ENCODE measurements at regions not wholly inside any gene's neighbourhood (a gene's known extent, or its start where the extent isn't known, plus 50 kb on each side); places are given as distances from the start of the nearest gene placed in this dataset.

GRCh38 chr17:70274255-70274654 lies 104.9 kb downstream of the KCNJ2 start:
- Histone ChIP-seq H3K36me3 (no peaks in the 10 kb centered on the region), H3K4me1 (ENCODE audit: insufficient read depth) (no peaks in the 10 kb centered on the region), H3K27ac (no peak overlapping the region), H3K4me3 (no peak overlapping the region), H3K9me3 (no peaks in the 10 kb centered on the region), H3K27me3 (no peaks in the 10 kb centered on the region)
- DNase-seq, result no peak
- TF ChIP-seq CTCF (IDR thresholded peaks at IDR 0.05) (no peak), POLR2A (IDR thresholded peaks at IDR 0.05) (no peak), EP300 (IDR thresholded peaks at IDR 0.05) (no peak)
- intact Hi-C loops (cut with DNase I), result no loop called here
- WGBS, 3 donors, result 77 to 84% (median 81%) methylated on average over 2 of the region's 2 CpGs

- no peaks in the 10 kb centered on the region for H3K36me3 ChIP-seq
- TF ChIP-seq EP300 (IDR thresholded peaks at IDR 0.05), result no peak
- no peak for TF ChIP-seq CTCF (IDR thresholded peaks at IDR 0.05)
- no peak for TF ChIP-seq POLR2A (IDR thresholded peaks at IDR 0.05)
- no peaks in the 10 kb centered on the region for H3K9me3 ChIP-seq
- intact Hi-C loops (cut with DNase I), result no loop called here
- DNase-seq, result no peak
- WGBS, 3 donors, result 44 to 53% (median 47%) methylated on average over 2 of the region's 2 CpGs
- H3K27ac ChIP-seq, result no peak overlapping the region
- no peak overlapping the region for H3K4me3 ChIP-seq
- no peaks in the 10 kb centered on the region for H3K27me3 ChIP-seq
- no peaks in the 10 kb centered on the region for H3K4me1 ChIP-seq (ENCODE audit: insufficient read depth)
Measured at GRCh38 chr17:70276906-70277305, 107.6 kb downstream of the KCNJ2 start.

- no peaks in the 10 kb centered on the region for H3K27me3 ChIP-seq
- no peaks in the 10 kb centered on the region for H3K36me3 ChIP-seq
- TF ChIP-seq POLR2A (IDR thresholded peaks at IDR 0.05) (no peak), CTCF (IDR thresholded peaks at IDR 0.05) (no peak), EP300 (IDR thresholded peaks at IDR 0.05) (no peak)
- 12 to 47% (median 17%) methylated on average over 5 of the region's 5 CpGs for WGBS, 3 donors
- no peak for DNase-seq
- no peak overlapping the region for H3K4me3 ChIP-seq
- no peak overlapping the region for H3K27ac ChIP-seq
- no peaks in the 10 kb centered on the region for H3K9me3 ChIP-seq
- no peaks in the 10 kb centered on the region for H3K4me1 ChIP-seq (ENCODE audit: insufficient read depth)
- intact Hi-C loops (cut with DNase I), result no loop called here
Measured at GRCh38 chr17:70278844-70279462, 109.6 kb downstream of the KCNJ2 start.

- no peak for TF ChIP-seq POLR2A (IDR thresholded peaks at IDR 0.05)
- Histone ChIP-seq H3K4me1 (ENCODE audit: insufficient read depth) (no peaks in the 10 kb centered on the region), H3K36me3 (no peaks in the 10 kb centered on the region), H3K4me3 (no peak overlapping the region), H3K27ac (no peak overlapping the region), H3K9me3 (no peaks in the 10 kb centered on the region), H3K27me3 (no peaks in the 10 kb centered on the region)
- WGBS, 3 donors, result 78 to 81% (median 79%) methylated on average over 3 of the region's 3 CpGs
- intact Hi-C loops (cut with DNase I), result no loop called here
- no peak for DNase-seq
Measured at GRCh38 chr17:70286391-70286790, 117.1 kb downstream of the KCNJ2 start.

- Histone ChIP-seq H3K4me3 (no peak overlapping the region), H3K9me3 (no peaks in the 10 kb centered on the region), H3K36me3 (no peaks in the 10 kb centered on the region), H3K4me1 (ENCODE audit: insufficient read depth) (no peaks in the 10 kb centered on the region), H3K27me3 (no peaks in the 10 kb centered on the region), H3K27ac (no peak overlapping the region)
- DNase-seq, result no peak
- 83 to 85% (median 84%) methylated on average over 3 of the region's 3 CpGs for whole genome bisulfite sequencing, 3 donors
- no peak for TF ChIP-seq POLR2A (IDR thresholded peaks at IDR 0.05)
- no peak for TF ChIP-seq CTCF (IDR thresholded peaks at IDR 0.05)
- no peak for TF ChIP-seq EP300 (IDR thresholded peaks at IDR 0.05)
- intact Hi-C loops (cut with DNase I), result no loop called here
Measured at GRCh38 chr17:70288540-70289290, 119.4 kb downstream of the KCNJ2 start.

Data from ovary (tissue), 7 donors.